H1 (cell line): ENCODE measurements at regions not wholly inside any gene's neighbourhood (a gene's known extent, or its start where the extent isn't known, plus 50 kb on each side); places are given as distances from the start of the nearest gene placed in this dataset.

Experiments
- CTCF ChIA-PET: fragments of 300-600 bp; sonication (Branson Sonifier 250); formaldehyde crosslinking; loops from one replicate; lab custom pipeline; 2021; ENCODE audit not compliant: partially characterized antibody; lab: Charles Lee
- POLR2A ChIA-PET: fragments of 300-600 bp; sonication (Branson Sonifier 250); formaldehyde crosslinking; loops from one replicate; lab custom pipeline; 2021; ENCODE audit warnings: inconsistent platforms; ENCODE audit not compliant: partially characterized antibody; lab: Charles Lee
- DNase-seq, 2 experiments: peaks; one replicate each; pipeline versions ENCODE4 v3.0.0 to v3.0.0-alpha.2; 2010 to 2022; ENCODE audit warnings: low spot score in 2 of 2, low read depth in 1 of 2, mixed read lengths in 1 of 2
- FAIRE-seq: peaks from 2 replicates; lab custom pipeline; 2011; peaks lifted over from hg19 to GRCh38; lab: Jason Lieb, UNC
- H2AFZ ChIP-seq: 2 replicates; pipeline ENCODE4 v1.8.1; 2012; ENCODE audit warnings: low read length, inconsistent platforms
- H2AK5ac ChIP-seq: 2 replicates; pipeline ENCODE4 v1.6.1; 2013; ENCODE audit warnings: low read depth, low read length
- H2BK120ac ChIP-seq: replicated peaks from 2 replicates; pipeline ENCODE3; 2013; ENCODE audit warnings: low read depth, low read length, inconsistent platforms
- H2BK12ac ChIP-seq: 2 replicates; pipeline ENCODE4 v1.6.1; 2013; ENCODE audit warnings: low read depth, low read length
- H2BK15ac ChIP-seq: 2 replicates; pipeline ENCODE4 v1.6.1; 2013; ENCODE audit warnings: low read length
- H2BK20ac ChIP-seq: 2 replicates; pipeline ENCODE4 v1.6.1; 2013; ENCODE audit warnings: low read length
- H2BK5ac ChIP-seq: 2 replicates; pipeline ENCODE4 v1.6.1; 2013; ENCODE audit warnings: low read depth, low read length
- H3K14ac ChIP-seq: 2 replicates; pipeline ENCODE4 v1.6.1; 2013; ENCODE audit warnings: inconsistent platforms; ENCODE audit not compliant: insufficient read length
- H3K18ac ChIP-seq: 2 replicates; pipeline ENCODE4 v1.6.1; 2013; ENCODE audit warnings: low read length; ENCODE audit errors: extremely low read depth
- H3K23ac ChIP-seq: 2 replicates; pipeline ENCODE4 v1.6.1; 2013; ENCODE audit warnings: inconsistent platforms; ENCODE audit not compliant: insufficient read length
- H3K23me2 ChIP-seq: 2 replicates; pipeline ENCODE4 v1.6.1; 2013; ENCODE audit warnings: low read depth, low read length
- H3K27ac ChIP-seq: 2 replicates; pipeline ENCODE4 v1.6.1; 2011; ENCODE audit warnings: low read depth, low read length, inconsistent platforms
- H3K27me3 ChIP-seq, 4 experiments: replicated peaks in 1 of 4; 1 replicate in 1 of 4; 2 replicates in 3 of 4; pipeline versions ENCODE4 v1.6.1 to v1.8.1; 2011 to 2013; ENCODE audit warnings: low read length in 3 of 4, mild to moderate bottlenecking in 3 of 4, inconsistent platforms in 2 of 4, mixed read lengths in 2 of 4, moderate library complexity in 1 of 4; ENCODE audit not compliant: control insufficient read depth in 3 of 4, insufficient read depth in 3 of 4; ENCODE audit errors: extremely low read depth in 1 of 4
- H3K36me3 ChIP-seq, 4 experiments: 2 replicates each; pipeline versions ENCODE4 v1.6.1 to v1.8.1; 2011 to 2013; ENCODE audit warnings: mild to moderate bottlenecking in 4 of 4, low read length in 3 of 4, moderate library complexity in 2 of 4, control low read depth in 1 of 4, inconsistent platforms in 1 of 4; ENCODE audit not compliant: insufficient read depth in 4 of 4, control insufficient read depth in 2 of 4
- H3K4ac ChIP-seq: replicated peaks from 2 replicates; pipeline ENCODE3; 2013; ENCODE audit warnings: low read length, low read depth, mixed read lengths, inconsistent platforms; ENCODE audit not compliant: insufficient read length
- H3K4me1 ChIP-seq, 4 experiments: replicated peaks in 1 of 4; 1 replicate in 1 of 4; 2 replicates in 3 of 4; pipeline versions ENCODE4 v1.6.1 to v1.8.1; 2011 to 2013; ENCODE audit warnings: low read length in 3 of 4, inconsistent platforms in 2 of 4, mixed read lengths in 1 of 4; ENCODE audit not compliant: insufficient read depth in 4 of 4, control insufficient read depth in 3 of 4
- H3K4me2 ChIP-seq, 2 experiments: 2 replicates each; pipeline versions ENCODE4 v1.6.1 to v1.8.1; 2011 to 2013; ENCODE audit warnings: low read depth in 2 of 2, low read length in 2 of 2, control low read depth in 1 of 2, inconsistent platforms in 1 of 2, mild to moderate bottlenecking in 1 of 2; ENCODE audit not compliant: insufficient read depth in 1 of 2
- H3K4me3 ChIP-seq, 4 experiments: fragments of 200-600, 300-600 bp in 1 of 4; sonication (generic), shearing (Covaris generic), sonication (Bioruptor Twin) in 1 of 4; 2 replicates each; pipeline versions ENCODE4 v1.5.1 to v1.8.1; 2011 to 2016; ENCODE audit warnings: low read length in 4 of 4, low read depth in 3 of 4, control low read depth in 2 of 4, inconsistent platforms in 2 of 4, mild to moderate bottlenecking in 2 of 4, mixed read lengths in 1 of 4, moderate library complexity in 1 of 4; ENCODE audit not compliant: insufficient read depth in 2 of 4; ENCODE audit errors: extremely low read depth in 1 of 4
- H3K56ac ChIP-seq: replicated peaks from 2 replicates; pipeline ENCODE3; 2013; ENCODE audit warnings: low read depth, mild to moderate bottlenecking, mixed read lengths, low read length, inconsistent platforms; ENCODE audit not compliant: insufficient read length
- H3K79me1 ChIP-seq: 2 replicates; pipeline ENCODE4 v1.6.1; 2013; ENCODE audit warnings: low read depth, low read length, control low read depth
- H3K79me2 ChIP-seq, 2 experiments: 2 replicates each; pipeline versions ENCODE4 v1.6.1 to v1.8.1; 2012 to 2013; ENCODE audit warnings: low read length in 2 of 2, mild to moderate bottlenecking in 2 of 2, inconsistent platforms in 1 of 2; ENCODE audit not compliant: insufficient read depth in 2 of 2, control insufficient read depth in 1 of 2
- H3K9ac ChIP-seq, 4 experiments: replicated peaks in 1 of 4; 1 replicate in 1 of 4; 2 replicates in 3 of 4; pipeline versions ENCODE4 v1.6.1 to v1.8.1; 2011 to 2013; ENCODE audit warnings: low read depth in 3 of 4, low read length in 3 of 4, control low read depth in 2 of 4, mild to moderate bottlenecking in 2 of 4, moderate library complexity in 2 of 4, inconsistent platforms in 1 of 4; ENCODE audit errors: extremely low read depth in 1 of 4
- H3K9me3 ChIP-seq, 2 experiments: 2 replicates each; pipeline versions ENCODE4 v1.6.1 to v1.8.1; 2012 to 2013; ENCODE audit warnings: mild to moderate bottlenecking in 2 of 2, moderate library complexity in 2 of 2, control low read depth in 1 of 2, inconsistent platforms in 1 of 2, low read depth in 1 of 2, low read length in 1 of 2, mixed read lengths in 1 of 2; ENCODE audit not compliant: insufficient read depth in 2 of 2
- H4K20me1 ChIP-seq, 2 experiments: replicated peaks in 1 of 2; 2 replicates each; pipeline versions ENCODE3 to v1.8.1; 2011 to 2013; ENCODE audit warnings: inconsistent platforms in 2 of 2, low read length in 2 of 2, mild to moderate bottlenecking in 1 of 2; ENCODE audit not compliant: insufficient read depth in 2 of 2, control insufficient read depth in 1 of 2
- H4K5ac ChIP-seq: 2 replicates; pipeline ENCODE4 v1.6.1; 2013; ENCODE audit warnings: low read length, low read depth, mixed read lengths, inconsistent platforms; ENCODE audit not compliant: insufficient read length
- H4K8ac ChIP-seq: 2 replicates; pipeline ENCODE4 v1.8.0; 2013; ENCODE audit warnings: mild to moderate bottlenecking, moderate library complexity, low read length, inconsistent platforms; ENCODE audit not compliant: insufficient read depth; ENCODE audit errors: extremely low read depth
- H4K91ac ChIP-seq: replicated peaks from 2 replicates; pipeline ENCODE3; 2013; ENCODE audit warnings: low read length, mixed read lengths, inconsistent platforms; ENCODE audit not compliant: insufficient read length
- BACH1 ChIP-seq: IDR thresholded peaks from 2 replicates; pipeline ENCODE4 v1.6.1; 2012; ENCODE audit warnings: low read length, improper control_type of control experiment
- CTBP2 ChIP-seq: IDR thresholded peaks from 2 replicates; pipeline ENCODE4 v1.7.0; 2011; ENCODE audit warnings: borderline replicate concordance, mild to moderate bottlenecking, moderate library complexity, mixed read lengths, low read length; ENCODE audit not compliant: insufficient read depth, insufficient read length
- CTCF ChIP-seq, 3 experiments: IDR thresholded peaks; 1 replicate in 2 of 3; 2 replicates in 1 of 3; pipeline versions ENCODE4 v1.5.1 to v1.6.1; 2011; ENCODE audit warnings: low read length in 3 of 3, mild to moderate bottlenecking in 3 of 3, inconsistent platforms in 2 of 3, low read depth in 1 of 3, moderate library complexity in 1 of 3; ENCODE audit not compliant: insufficient read depth in 1 of 3; ENCODE audit errors: control extremely low read depth in 1 of 3
- EGR1 ChIP-seq: IDR thresholded peaks from 2 replicates; pipeline ENCODE4 v1.6.1; 2011; ENCODE audit warnings: low read depth, low read length, borderline replicate concordance
- EZH2 ChIP-seq: fragments of 200-600 bp; sonication (generic); IDR thresholded peaks from 2 replicates; pipeline ENCODE4 v1.7.1; 2012; ENCODE audit warnings: low read depth, mild to moderate bottlenecking, moderate library complexity, low read length, inconsistent platforms; ENCODE audit not compliant: severe bottlenecking
- FOSL1 ChIP-seq: IDR thresholded peaks from 2 replicates; pipeline ENCODE4 v1.6.1; 2011; ENCODE audit warnings: mild to moderate bottlenecking, low read depth, low read length, moderate library complexity; ENCODE audit not compliant: insufficient read depth
- NRF1 ChIP-seq: IDR thresholded peaks from 2 replicates; pipeline ENCODE4 v1.6.1; 2011; ENCODE audit warnings: mild to moderate bottlenecking, low read depth, low read length, improper control_type of control experiment
- POLR2AphosphoS5 ChIP-seq: IDR thresholded peaks from 2 replicates; pipeline ENCODE4 v1.6.1; 2011; ENCODE audit warnings: low read depth, low read length
- RAD21 ChIP-seq, 2 experiments: IDR thresholded peaks in 1 of 2; conservative IDR thresholded peaks in 1 of 2; 2 replicates each; pipeline ENCODE4 v1.6.1; 2011; ENCODE audit warnings: low read depth in 2 of 2, low read length in 2 of 2, improper control_type of control experiment in 1 of 2, inconsistent platforms in 1 of 2, mild to moderate bottlenecking in 1 of 2, moderate library complexity in 1 of 2
- RXRA ChIP-seq: IDR thresholded peaks from 2 replicates; pipeline ENCODE4 v1.6.1; 2011; ENCODE audit warnings: low read depth, mild to moderate bottlenecking, low read length, moderate library complexity; ENCODE audit not compliant: insufficient read depth
- SIRT6 ChIP-seq: IDR thresholded peaks from one replicate; pipeline ENCODE4 v1.7.1; 2012; ENCODE audit warnings: low read length, inconsistent platforms
- SP2 ChIP-seq: IDR thresholded peaks from 2 replicates; pipeline ENCODE4 v1.6.1; 2012; ENCODE audit warnings: mild to moderate bottlenecking, low read length, inconsistent platforms
- TCF12 ChIP-seq: IDR thresholded peaks from 2 replicates; pipeline ENCODE4 v1.6.1; 2011; ENCODE audit warnings: low read depth, mild to moderate bottlenecking, low read length
- WGBS, 2 experiments: shearing (Covaris generic) in 1 of 2; methylation state at CpG; one replicate each; pipeline versions ENCODE4 v1.1.6 to v1.1.7; 2013 to 2015; ENCODE audit warnings: low lambda C conversion rate in 2 of 2, mixed read lengths in 2 of 2, inconsistent platforms in 1 of 2, low coverage in 1 of 2, missing lambda C conversion rate in 1 of 2; ENCODE audit not compliant: insufficient replicate concordance in 2 of 2, insufficient coverage in 1 of 2, insufficient read length in 1 of 2; ENCODE audit errors: extremely low coverage in 1 of 2, missing lambda C conversion rate in 1 of 2; 5-methylcytosine and 5-hydroxymethylcytosine counted together

DNA sequence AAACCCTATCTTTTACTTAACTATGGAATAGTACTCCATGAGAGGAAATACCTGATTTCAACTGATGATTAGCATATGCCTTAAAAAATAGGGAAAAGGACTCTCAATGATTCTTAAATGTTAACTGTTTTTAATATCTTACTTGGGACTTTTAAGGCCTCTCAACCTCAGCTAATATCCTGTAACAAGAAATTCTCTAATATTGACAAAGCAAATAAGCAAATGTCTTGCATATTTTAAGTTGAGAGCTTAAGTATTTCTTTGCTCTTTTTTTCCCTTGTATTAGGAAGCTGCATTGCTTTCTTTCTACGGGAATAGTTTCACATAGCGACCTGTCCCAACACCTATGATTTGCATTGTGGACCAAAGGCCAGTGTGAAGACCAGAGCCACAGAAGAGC lies 249.9 kb downstream of the BCAT1 start:
- CTCF ChIA-PET = no interaction called here
- Histone ChIP-seq H3K27ac (no peak overlapping the region), H2BK12ac (no peak overlapping the region), H3K9me3 (no peaks in the 10 kb centered on the region; a peak in 1 of 4 replicates), H3K4me2 (no peak overlapping the region), H2BK20ac (no peak overlapping the region), H3K27me3 (no peaks in the 10 kb centered on the region), H3K79me2 (no peaks in the 10 kb centered on the region), H3K79me1 (no peaks in the 10 kb centered on the region), H3K18ac (no peak overlapping the region), H2AK5ac (no peak overlapping the region), H3K4me3 (no peak overlapping the region), H3K9ac (no peak overlapping the region), H3K56ac (no peak overlapping the region), H4K5ac (no peak overlapping the region), H2BK15ac (no peak overlapping the region), H2BK120ac (no peak overlapping the region), H4K8ac (no peak overlapping the region), H2BK5ac (no peak overlapping the region), H2AFZ (no peak overlapping the region), H3K4ac (no peak overlapping the region), H3K23me2 (no peaks in the 10 kb centered on the region), H3K23ac (no peak overlapping the region), H3K36me3 (no peaks in the 10 kb centered on the region), H4K20me1 (no peaks in the 10 kb centered on the region), H3K14ac (no peak overlapping the region), H4K91ac (no peak overlapping the region), H3K4me1 (no peaks in the 10 kb centered on the region)
- DNase-seq = no peak
- FAIRE-seq = no peak
- 74% methylated on average over 2 of the region's 2 CpGs; no CpG with 5 or more reads in 1 of the 2 experiments for WGBS, 2 experiments
- POLR2A ChIA-PET = no interaction called here
- TF ChIP-seq SP2 (no peak), RXRA (no peak), SIRT6 (no peak), NRF1 (no peak), FOSL1 (no peak), BACH1 (no peak), EGR1 (no peak), CTBP2 (no peak), CTCF (IDR thresholded peaks at IDR 0.05; ENCODE audit: control extremely low read depth in 1 of 3, insufficient read depth in 1 of 3, low read depth in 1 of 3, low read length in 3 of 3) (no peak), EZH2 (no peak), TCF12 (no peak), POLR2AphosphoS5 (no peak), RAD21 (IDR thresholded peaks at IDR 0.05 in 1 of 2, conservative IDR thresholded peaks at IDR 0.05 in 1 of 2; ENCODE audit: low read depth in 2 of 2, low read length in 2 of 2) (no peak)
